ENCODE measurements at regions not wholly inside any gene's neighbourhood (a gene's known extent, or its start where the extent isn't known, plus 50 kb on each side); places are given as distances from the start of the nearest gene placed in this dataset.

GRCh38 chr19:28350037-28350436 lies 862.9 kb downstream of the UQCRFS1 start:
- TF ChIP-seq CTCF (conservative IDR thresholded peaks at IDR 0.05; ENCODE audit: low read depth, low read length) (no peak), EZH2 (IDR thresholded peaks at IDR 0.05; ENCODE audit: borderline replicate concordance, low read depth, low read length, poor library complexity, severe bottlenecking) (no peak)
